Smooth muscle cell of the brain vasculature (primary cell): ENCODE measurements at regions not wholly inside any gene's neighbourhood (a gene's known extent, or its start where the extent isn't known, plus 50 kb on each side); places are given as distances from the start of the nearest gene placed in this dataset.

Experiments
- DNase-seq: peaks from one replicate; pipeline ENCODE4 v3.0.0-alpha.2; 2012; ENCODE audit warnings: low read depth, low spot score

DNA sequence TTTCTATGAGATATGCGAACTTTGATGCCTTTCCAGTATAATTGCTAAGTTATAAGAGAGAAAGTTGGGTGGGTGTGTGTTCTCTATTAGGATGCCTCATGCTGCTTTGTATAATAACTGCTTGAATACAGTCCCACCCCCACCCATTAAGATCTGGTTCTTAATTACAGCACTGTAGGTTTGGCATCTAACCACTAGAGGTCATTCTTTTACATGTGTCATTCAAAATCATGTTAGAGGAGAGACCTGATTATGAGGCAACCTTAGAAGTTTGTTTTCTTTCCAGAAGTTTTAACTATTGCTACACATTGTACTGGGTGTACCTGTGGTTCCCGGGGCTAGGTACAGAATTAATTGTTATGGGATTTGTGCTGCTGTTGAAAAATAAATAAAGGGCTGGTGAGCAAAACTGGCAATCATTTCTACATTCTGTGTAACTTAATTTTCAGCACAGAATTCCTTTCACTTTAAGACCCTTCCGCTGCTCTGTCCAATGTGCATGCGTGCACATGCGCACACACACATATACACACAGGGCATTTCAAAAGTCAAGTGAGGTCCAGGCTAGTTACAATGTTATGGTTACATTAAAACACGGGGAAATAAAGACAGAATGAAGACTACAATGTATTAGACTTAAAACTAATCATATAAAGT lies 1156.3 kb downstream of the SORCS3 start:
- no peak for DNase-seq

- no peak for DNase-seq
These were observed 1152.0 kb downstream of the SORCS3 start for GRCh38 chr10:105793071-105793470.

DNA sequence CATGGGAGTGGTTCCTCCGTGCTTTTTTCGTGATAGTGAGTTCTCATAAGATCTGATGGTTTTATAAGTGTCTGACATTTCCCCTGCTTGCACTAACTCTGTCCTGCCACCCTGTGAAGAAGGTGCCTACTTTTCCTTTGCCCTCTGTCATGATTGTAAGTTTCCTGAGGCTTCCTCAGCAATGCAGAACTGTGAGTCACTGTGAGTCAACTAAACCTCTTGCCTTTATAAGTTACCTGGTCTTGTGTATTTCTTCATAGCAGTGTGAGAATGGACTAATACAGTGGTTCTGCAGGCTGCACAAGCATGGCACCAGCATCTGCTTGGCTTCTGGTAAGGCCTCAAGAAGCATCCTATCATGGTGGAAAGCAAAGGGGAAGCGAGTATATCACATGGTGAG lies 1144.6 kb downstream of the SORCS3 start:
- no peak for DNase-seq

- DNase-seq, result no peak
These were observed 1142.9 kb downstream of the SORCS3 start for GRCh38 chr10:105783936-105784483.

DNA sequence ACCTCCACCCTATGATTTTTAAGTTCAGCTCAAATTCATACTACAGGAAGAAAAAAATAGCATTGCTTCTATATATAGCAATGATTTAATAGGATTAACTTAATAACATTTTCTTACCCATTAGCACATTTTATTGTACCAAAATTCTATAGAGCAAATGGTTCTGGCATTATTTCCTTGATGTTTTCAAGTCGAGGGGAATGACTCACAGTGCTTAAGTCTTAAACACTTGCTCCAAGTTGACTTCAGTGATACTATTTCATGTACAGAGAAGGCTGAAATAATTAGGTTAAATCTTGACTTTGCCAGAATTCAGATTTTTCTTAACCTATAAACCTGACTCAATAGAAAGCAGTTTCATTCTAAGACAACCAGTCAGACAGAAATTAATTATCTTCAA lies 1133.8 kb downstream of the SORCS3 start:
- no peak for DNase-seq

DNA sequence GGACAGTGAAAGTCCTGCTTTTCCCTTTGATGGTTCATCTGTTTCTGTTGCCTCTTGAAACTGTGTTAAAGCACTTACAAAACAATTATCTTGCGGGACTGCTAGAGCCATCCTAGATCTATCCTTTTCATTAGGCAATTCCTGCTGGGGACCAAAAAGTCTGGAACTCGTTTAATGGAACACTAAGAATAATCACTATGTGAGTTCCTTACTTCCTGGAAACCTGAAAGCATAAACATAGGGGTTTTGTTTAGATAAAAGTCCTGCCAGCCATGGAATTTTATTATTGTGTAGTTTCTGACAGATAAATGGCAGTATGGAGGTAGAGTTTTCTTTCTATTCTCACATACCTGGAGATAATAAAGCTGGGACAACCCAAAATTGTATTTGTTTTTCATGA lies 1133.3 kb downstream of the SORCS3 start:
- no peak for DNase-seq

DNA sequence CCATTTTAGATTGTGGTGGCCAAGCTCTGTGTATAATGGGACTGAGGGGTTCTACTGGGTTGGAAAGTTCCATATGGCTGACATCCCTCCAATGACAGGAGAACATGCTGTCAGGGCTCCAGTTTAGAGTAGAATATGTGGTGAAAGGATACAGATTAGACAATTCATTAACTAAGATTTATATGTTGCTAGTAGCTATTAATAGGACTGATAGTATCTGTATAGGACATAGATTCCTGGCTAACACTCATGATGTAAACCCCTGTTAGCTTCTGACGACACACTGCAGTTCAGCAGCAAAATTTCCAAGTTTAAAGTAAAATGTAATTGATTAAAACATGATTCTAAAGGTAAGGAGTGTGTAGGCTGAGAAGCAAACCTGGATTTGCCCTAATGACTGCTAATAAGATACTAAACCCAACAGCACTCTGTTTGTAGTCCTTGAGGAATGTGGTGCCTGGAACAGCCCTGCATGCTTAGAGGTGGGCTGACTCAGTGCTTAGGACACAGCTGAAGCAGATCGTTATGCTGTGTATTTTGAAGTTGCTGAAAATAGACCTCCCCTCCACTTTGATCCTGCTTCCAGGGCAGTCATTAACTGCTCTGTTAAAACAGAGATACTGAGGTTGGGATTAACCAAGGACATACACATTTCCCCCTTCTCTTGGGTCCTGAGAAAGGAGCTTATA lies 1129.6 kb downstream of the SORCS3 start:
- DNase-seq, result no peak

- DNase-seq, result no peak
These were observed 1128.4 kb downstream of the SORCS3 start for GRCh38 chr10:105769248-105770184.

GRCh38 chr10:105763611-105764010 lies 1122.5 kb downstream of the SORCS3 start:
- no peak for DNase-seq

DNA sequence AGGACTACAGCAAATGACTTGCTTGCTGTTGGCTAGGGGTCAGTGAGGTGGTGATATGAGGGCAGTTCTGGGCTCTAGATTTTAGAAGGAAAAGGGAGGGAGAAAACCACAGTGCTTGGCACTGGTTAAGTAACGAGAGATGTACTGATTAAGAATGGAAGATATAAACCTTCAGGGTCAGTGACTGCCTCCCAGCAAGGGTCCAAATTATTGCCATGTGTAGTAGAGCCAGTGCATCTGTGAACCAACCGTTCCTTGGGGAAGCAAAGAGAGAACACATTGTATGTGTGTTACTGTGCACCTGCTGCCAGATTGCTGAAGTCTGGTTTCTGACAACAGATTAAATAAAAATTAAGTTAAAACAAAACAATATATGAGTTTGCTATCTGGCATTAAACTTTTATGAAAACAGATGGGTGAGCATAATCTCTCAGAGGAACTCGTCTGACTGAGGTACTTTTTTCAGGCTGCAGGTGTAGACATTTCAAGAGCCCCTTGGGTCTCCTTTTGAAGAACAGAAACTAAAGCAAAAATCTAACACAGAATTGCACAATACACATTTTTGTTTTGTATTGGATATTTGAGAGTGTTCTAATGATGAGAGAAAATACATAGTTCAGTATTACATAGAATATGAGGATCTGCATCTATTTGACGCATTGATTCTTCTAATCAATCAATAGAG lies 1120.6 kb downstream of the SORCS3 start:
- DNase-seq, result no peak

GRCh38 chr10:105759669-105760068 lies 1118.6 kb downstream of the SORCS3 start:
- no peak for DNase-seq

DNA sequence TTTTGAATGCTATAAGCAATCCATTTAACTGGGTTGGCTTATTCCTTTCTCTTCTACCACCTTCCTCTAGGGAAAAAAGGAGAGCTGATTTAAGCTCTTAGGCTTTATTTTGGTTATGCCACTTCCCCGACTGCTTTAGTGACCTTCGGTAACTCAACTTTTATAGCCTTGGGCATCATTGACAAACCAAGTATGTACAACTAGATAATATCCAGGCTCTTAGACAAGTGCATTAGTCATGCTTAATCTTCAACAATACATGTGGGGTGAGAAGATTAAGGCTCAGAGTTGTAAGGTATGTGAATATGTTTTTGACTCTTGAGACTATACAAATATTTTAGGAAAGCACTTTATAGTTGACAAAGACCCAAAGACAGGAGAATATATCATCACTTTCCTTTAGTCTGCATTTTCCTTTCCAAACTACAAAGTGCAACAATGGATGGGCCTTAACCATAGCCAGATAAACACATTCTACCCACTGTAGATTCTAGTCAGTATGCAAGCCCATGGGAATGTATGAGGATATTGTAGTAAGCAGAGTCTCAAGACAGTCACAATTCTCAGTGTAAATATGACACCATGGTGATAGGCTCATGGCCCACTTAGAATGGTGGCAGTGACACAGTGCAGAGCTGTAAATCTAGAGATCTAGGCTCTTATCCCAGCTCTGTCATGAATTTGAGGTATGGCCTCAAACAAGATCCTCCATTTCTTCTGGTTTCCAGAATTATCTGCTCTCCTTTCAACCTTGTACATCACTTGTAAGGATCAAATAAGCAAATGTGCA lies 1117.3 kb downstream of the SORCS3 start:
- DNase-seq, result no peak

- DNase-seq, result no peak
These were observed 1116.2 kb downstream of the SORCS3 start for GRCh38 chr10:105757302-105757701.

DNA sequence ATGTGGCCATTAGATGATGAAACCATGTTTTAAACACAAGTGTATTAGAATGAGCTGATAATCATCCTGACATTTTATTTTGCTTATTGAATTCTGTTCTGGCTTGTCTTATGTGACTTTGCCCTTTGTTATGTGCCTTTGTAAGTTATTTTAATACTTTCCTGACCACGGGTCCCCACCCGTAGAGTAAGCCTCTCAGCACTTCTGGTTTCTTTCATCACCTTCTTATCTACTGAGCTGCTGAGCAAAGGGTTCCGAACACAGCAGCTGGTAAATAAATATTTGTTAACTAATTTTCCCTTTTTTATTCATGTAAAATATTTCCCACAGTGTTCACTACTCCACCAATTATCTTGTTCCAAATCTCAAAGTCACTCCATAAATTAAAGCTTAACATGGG lies 1115.3 kb downstream of the SORCS3 start:
- no peak for DNase-seq

DNA sequence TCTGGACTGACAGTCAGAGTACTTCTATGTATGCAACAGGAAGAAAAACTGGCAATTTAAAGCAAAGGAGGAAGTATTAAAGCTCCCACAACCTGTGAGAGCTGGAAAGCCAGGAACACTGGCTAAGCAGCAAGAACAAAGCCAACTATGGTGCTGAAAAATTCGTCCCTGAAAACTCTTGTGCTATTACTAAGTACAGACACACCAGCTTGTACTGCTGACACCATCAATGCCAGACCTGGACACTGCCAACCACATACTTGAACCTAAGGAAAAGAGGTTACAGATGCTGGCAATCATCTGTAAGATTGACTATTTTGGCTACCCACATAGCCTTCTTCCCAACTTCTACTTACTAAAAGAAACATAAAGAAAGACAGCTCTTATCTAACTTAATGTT lies 1110.6 kb downstream of the SORCS3 start:
- DNase-seq, result no peak

DNA sequence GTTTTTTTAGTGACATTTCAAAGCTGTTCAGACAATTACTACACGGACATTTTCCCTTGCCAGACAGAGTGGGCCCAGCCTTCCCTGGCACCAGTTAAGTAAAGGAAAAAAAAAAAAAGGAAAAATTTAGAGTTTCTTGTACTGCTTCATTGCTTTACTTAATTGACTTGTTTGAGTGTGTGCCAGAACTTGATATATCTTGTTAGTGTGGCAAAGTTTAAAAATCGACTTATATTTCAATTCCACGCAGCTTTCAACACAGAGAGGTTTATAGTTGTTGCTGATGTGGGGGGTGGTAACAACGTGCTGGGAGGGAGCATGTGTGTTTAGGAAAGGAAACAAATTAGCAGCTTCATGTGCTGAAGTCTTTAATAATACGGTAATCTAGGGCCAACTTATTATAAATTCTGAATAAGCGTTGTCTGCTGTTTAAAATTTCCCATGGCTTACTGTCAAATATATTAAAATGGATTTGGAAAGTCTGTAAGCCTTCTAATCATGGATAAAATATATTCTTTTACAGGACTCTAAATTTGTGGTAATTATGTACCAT lies 1104.6 kb downstream of the SORCS3 start:
- DNase-seq, result no peak

GRCh38 chr10:105743343-105744056 lies 1102.4 kb downstream of the SORCS3 start:
- no peak for DNase-seq

GRCh38 chr10:105742923-105743322 lies 1101.8 kb downstream of the SORCS3 start:
- DNase-seq, result no peak

DNA sequence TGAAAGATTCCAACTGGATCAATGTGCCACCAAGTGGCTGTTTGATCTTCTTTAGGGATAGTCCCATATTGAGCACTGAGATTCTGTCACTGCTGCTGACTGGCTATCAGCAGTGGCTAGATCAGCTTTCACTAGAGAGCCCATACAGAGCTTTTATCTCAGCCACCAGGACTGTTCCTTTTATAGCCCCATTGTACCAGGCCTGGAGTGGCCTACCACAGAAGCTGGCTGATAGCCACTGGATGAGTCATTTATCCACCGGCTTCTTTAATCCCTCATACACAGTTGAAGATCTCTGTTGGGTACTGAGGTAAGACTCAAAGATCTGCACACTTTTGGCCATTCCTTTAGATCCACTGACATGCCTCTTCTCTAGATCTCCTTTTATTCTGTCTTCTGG lies 1101.1 kb downstream of the SORCS3 start:
- no peak for DNase-seq

- DNase-seq, result no peak
These were observed 1093.4 kb downstream of the SORCS3 start for GRCh38 chr10:105734479-105734878.
